SK-N-SH treated with all-trans-retinoic acid at 6 μM for 48 hours (cell line): ENCODE measurements at regions not wholly inside any gene's neighbourhood (a gene's known extent, or its start where the extent isn't known, plus 50 kb on each side); places are given as distances from the start of the nearest gene placed in this dataset.

Experiments used
- ATAC-seq: fragments of 200-7000 bp; cut with Tn5 transposase; 3 replicates; pipeline ENCODE4 v1.9.1; 2020; ENCODE audit warnings: mild to moderate bottlenecking, moderate library complexity
- BACH2 ChIP-seq: fragments of 250-450 bp; sonication (Bioruptor Pico); IDR thresholded peaks from 2 replicates; pipeline ENCODE4 v1.9.0; 2021; ENCODE audit warnings: mild to moderate bottlenecking, borderline replicate concordance
- CREB5 ChIP-seq: fragments of 250-450 bp; sonication (Bioruptor Pico); IDR thresholded peaks from 2 replicates; pipeline ENCODE4 v1.5.1; 2020; ENCODE audit warnings: low read depth, mild to moderate bottlenecking, moderate library complexity
- CSDC2 ChIP-seq: fragments of 250-450 bp; sonication (Bioruptor Pico); IDR thresholded peaks from 2 replicates; pipeline ENCODE4 v1.5.0; 2020; ENCODE audit warnings: mild to moderate bottlenecking, moderate library complexity
- GLIS3 ChIP-seq: fragments of 250-450 bp; sonication (Bioruptor Pico); IDR thresholded peaks from 2 replicates; pipeline ENCODE4 v1.5.0; 2020; ENCODE audit warnings: mild to moderate bottlenecking, moderate library complexity
- ISL1 ChIP-seq: fragments of 250-450 bp; sonication (Bioruptor Pico); IDR thresholded peaks from 2 replicates; pipeline ENCODE4 v2.1.2; 2022; ENCODE audit warnings: mild to moderate bottlenecking, moderate library complexity
- OSR1 ChIP-seq: fragments of 250-450 bp; sonication (Bioruptor Pico); IDR thresholded peaks from 2 replicates; pipeline ENCODE4 v1.8.0; 2022; ENCODE audit warnings: moderate library complexity, mild to moderate bottlenecking, inconsistent platforms
- PATZ1 ChIP-seq: fragments of 250-450 bp; sonication (Bioruptor Pico); IDR thresholded peaks from 2 replicates; pipeline ENCODE4 v1.8.0; 2020; ENCODE audit warnings: mild to moderate bottlenecking, moderate library complexity, borderline replicate concordance
- POU6F1 ChIP-seq: fragments of 250-450 bp; sonication (Bioruptor Pico); IDR thresholded peaks from 2 replicates; pipeline ENCODE4 v1.8.0; 2021; ENCODE audit warnings: low read depth, mild to moderate bottlenecking, moderate library complexity, borderline replicate concordance
- PPARA ChIP-seq: fragments of 250-450 bp; sonication (Bioruptor Pico); IDR thresholded peaks from 2 replicates; pipeline ENCODE4 v1.5.0; 2020; ENCODE audit warnings: mild to moderate bottlenecking, borderline replicate concordance
- RARB ChIP-seq: fragments of 250-450 bp; sonication (Bioruptor Pico); IDR thresholded peaks from 2 replicates; pipeline ENCODE4 v1.8.0; 2021; ENCODE audit warnings: mild to moderate bottlenecking, moderate library complexity
- SNAI2 ChIP-seq: fragments of 250-450 bp; sonication (Bioruptor Pico); IDR thresholded peaks from 2 replicates; pipeline ENCODE4 v1.5.0; 2020; ENCODE audit warnings: mild to moderate bottlenecking, moderate library complexity
- TSHZ2 ChIP-seq: fragments of 250-450 bp; sonication (Bioruptor Pico); IDR thresholded peaks from 2 replicates; pipeline ENCODE4 v1.5.0; 2020; ENCODE audit warnings: mild to moderate bottlenecking, moderate library complexity
- ZC3H10 ChIP-seq: fragments of 250-450 bp; sonication (Bioruptor Pico); IDR thresholded peaks from 2 replicates; pipeline ENCODE4 v1.5.1; 2021; ENCODE audit warnings: mild to moderate bottlenecking, moderate library complexity
- ZFP3 ChIP-seq: fragments of 250-450 bp; sonication (Bioruptor Pico); IDR thresholded peaks from 2 replicates; pipeline ENCODE4 v1.5.0; 2020; ENCODE audit warnings: mild to moderate bottlenecking, moderate library complexity
- ZFP30 ChIP-seq: fragments of 450-650 bp; formaldehyde crosslinking; IDR thresholded peaks from 2 replicates; pipeline ENCODE4 v1.5.0; 2022; ENCODE audit warnings: mild to moderate bottlenecking, moderate library complexity
- ZNF565 ChIP-seq: fragments of 450-650 bp; formaldehyde crosslinking; conservative IDR thresholded peaks from 2 replicates; pipeline ENCODE4 v1.5.0; 2020; ENCODE audit warnings: low read depth, mild to moderate bottlenecking, moderate library complexity
- ZNF70 ChIP-seq: fragments of 450-650 bp; formaldehyde crosslinking; IDR thresholded peaks from 2 replicates; pipeline ENCODE4 v1.5.0; 2020; ENCODE audit warnings: mild to moderate bottlenecking, moderate library complexity
- ZNF8 ChIP-seq: fragments of 450-650 bp; formaldehyde crosslinking; IDR thresholded peaks from 2 replicates; pipeline ENCODE4 v1.5.0; 2020; ENCODE audit warnings: mild to moderate bottlenecking, moderate library complexity

GRCh38 chr20:39605361-39605760 is 643.2 kb downstream of the DHX35 start (continued):
- TF ChIP-seq PATZ1 (CRISPR knock-in tag), result no peak
- TF ChIP-seq SNAI2 (CRISPR knock-in tag), result no peak

- TF ChIP-seq CREB5 (CRISPR knock-in tag) (no peak), ZNF70 (CRISPR knock-in tag) (no peak), ZFP30 (CRISPR knock-in tag) (no peak), ZNF8 (CRISPR knock-in tag) (no peak), ZC3H10 (CRISPR knock-in tag) (no peak), CSDC2 (CRISPR knock-in tag) (no peak), ZFP3 (CRISPR knock-in tag) (no peak)
- ATAC-seq, result no peak
Observed at GRCh38 chr20:39603219-39603618, 641.1 kb downstream of the DHX35 start.

GRCh38 chr20:39602649-39603048 is 640.5 kb downstream of the DHX35 start:
- TF ChIP-seq SNAI2 (CRISPR knock-in tag) (no peak), CREB5 (CRISPR knock-in tag) (no peak), ZNF565 (CRISPR knock-in tag) (no peak), GLIS3 (no peak), ZFP3 (CRISPR knock-in tag) (no peak), PATZ1 (CRISPR knock-in tag) (no peak), POU6F1 (no peak)
- ATAC-seq, result no peak

GRCh38 chr20:39600871-39601270 is 638.7 kb downstream of the DHX35 start:
- ATAC-seq, result no peak
- TF ChIP-seq GLIS3, result no peak
- TF ChIP-seq OSR1, result no peak
- no peak for TF ChIP-seq PPARA (CRISPR knock-in tag)
- TF ChIP-seq CSDC2 (CRISPR knock-in tag), result no peak
- no peak for TF ChIP-seq CREB5 (CRISPR knock-in tag)
- no peak for TF ChIP-seq ZNF70 (CRISPR knock-in tag)
- TF ChIP-seq ISL1 (CRISPR knock-in tag), result no peak
- no peak for TF ChIP-seq ZNF8 (CRISPR knock-in tag)
- no peak for TF ChIP-seq RARB (CRISPR knock-in tag)
- no peak for TF ChIP-seq TSHZ2 (CRISPR knock-in tag)
- no peak for TF ChIP-seq PATZ1 (CRISPR knock-in tag)
- no peak for TF ChIP-seq POU6F1
- TF ChIP-seq BACH2 (CRISPR knock-in tag), result no peak
